Fibroblast of the aortic adventitia (primary cell): ENCODE measurements at regions not wholly inside any gene's neighbourhood (a gene's known extent, or its start where the extent isn't known, plus 50 kb on each side); places are given as distances from the start of the nearest gene placed in this dataset.

Source experiments
- DNase-seq: peaks from one replicate; pipeline ENCODE4 v3.0.0-alpha.2; 2010; ENCODE audit warnings: low read depth
- H3K4me3 ChIP-seq: 2 replicates; pipeline ENCODE4 v1.5.1; 2011; ENCODE audit warnings: low read depth, mild to moderate bottlenecking, control low read depth, low read length, moderate library complexity
- TF ChIP-seq, protein P1 (sequence below): IDR thresholded peaks from 2 replicates; pipeline ENCODE4 v1.5.1; 2011; ENCODE audit warnings: mild to moderate bottlenecking, low read length, control low read depth, inconsistent platforms; ENCODE audit not compliant: insufficient read depth

DNA sequence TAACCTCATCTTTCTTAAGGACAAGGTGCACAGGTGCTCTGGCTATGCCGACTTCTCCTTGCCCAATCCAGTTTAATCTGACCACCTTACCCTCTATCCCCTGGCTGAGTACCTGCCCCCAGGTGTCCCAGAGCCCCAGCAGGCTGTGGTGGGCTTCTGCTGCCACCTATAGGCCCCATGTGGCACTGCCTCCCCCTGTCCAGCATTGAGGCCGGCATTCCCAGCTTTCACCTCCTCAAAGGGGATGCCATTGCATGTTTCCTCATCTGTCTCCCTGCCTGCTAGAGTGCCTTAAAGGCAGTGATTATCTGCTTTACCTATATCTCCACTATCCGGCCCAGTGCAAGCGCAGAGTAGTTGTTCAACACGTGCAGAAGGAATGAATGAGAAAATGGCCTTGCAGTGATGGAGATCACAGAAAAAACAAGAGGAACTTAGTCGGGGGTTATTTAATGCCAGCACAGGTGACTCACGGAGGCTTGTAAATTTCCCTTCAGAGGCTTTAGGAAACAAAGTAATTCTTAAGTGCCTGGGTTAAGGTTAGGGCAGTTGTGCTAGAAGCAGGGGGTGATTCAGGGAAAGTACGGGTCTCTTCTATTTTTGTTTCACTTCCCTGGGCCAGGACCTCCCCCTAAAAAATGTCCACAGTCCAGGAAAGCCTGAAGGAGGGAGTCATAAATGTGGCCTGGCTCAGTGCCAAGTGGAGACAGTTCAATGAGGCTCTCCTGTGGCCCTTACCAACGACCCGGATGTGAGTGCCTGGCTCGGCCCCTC lies 131.8 kb upstream of the NGF start:
- TF ChIP-seq, protein P1, sequence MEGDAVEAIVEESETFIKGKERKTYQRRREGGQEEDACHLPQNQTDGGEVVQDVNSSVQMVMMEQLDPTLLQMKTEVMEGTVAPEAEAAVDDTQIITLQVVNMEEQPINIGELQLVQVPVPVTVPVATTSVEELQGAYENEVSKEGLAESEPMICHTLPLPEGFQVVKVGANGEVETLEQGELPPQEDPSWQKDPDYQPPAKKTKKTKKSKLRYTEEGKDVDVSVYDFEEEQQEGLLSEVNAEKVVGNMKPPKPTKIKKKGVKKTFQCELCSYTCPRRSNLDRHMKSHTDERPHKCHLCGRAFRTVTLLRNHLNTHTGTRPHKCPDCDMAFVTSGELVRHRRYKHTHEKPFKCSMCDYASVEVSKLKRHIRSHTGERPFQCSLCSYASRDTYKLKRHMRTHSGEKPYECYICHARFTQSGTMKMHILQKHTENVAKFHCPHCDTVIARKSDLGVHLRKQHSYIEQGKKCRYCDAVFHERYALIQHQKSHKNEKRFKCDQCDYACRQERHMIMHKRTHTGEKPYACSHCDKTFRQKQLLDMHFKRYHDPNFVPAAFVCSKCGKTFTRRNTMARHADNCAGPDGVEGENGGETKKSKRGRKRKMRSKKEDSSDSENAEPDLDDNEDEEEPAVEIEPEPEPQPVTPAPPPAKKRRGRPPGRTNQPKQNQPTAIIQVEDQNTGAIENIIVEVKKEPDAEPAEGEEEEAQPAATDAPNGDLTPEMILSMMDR = peak; percentile 99
- DNase-seq = peak; percentile 51

DNA sequence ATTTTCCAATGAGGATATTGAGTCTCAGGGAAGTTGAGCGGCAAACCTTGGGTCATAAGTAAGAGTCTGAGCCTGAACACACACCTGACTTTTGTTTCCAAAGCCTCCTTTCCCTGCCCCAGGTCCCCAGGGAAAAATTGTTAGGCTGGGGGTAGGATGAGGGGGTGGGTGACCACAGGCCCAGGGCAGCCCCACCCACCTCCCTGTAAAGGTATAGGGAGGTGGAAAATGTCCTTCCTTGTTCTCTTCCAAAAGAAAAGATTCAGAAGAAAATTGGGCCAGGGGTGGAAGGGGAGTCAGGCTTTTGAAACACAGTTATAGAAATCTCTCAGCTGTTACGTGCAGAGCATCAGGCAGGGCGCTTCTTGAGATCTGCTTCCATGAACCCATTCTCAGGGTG lies 129.7 kb upstream of the NGF start:
- TF ChIP-seq, protein P1 = no peak
- H3K4me3 ChIP-seq = no peak overlapping the region
- no peak for DNase-seq

More for the DNA sequence above, 131.8 kb upstream of the NGF start:
- no peak overlapping the region for H3K4me3 ChIP-seq

DNA sequence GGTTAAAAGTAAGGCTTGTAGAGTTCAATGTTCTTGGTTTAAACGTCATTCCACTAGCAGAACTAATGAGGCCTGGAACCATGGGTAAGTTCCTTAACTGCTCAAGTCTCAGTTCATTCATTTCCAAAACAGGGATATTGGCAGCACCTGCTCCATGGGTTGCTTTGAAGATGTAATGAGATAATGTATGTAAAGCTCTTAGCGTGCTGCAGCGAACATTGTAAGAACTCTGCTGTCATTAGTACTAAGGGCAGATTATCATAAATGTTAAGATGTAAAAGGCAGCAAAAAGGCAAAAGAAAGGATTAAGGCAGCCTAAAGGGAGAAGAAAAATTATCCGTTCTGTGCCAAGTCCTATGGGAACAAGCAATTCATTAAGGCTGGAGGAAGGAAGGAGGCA lies 129.1 kb upstream of the NGF start:
- H3K4me3 ChIP-seq = no peak overlapping the region
- DNase-seq = no peak

DNA sequence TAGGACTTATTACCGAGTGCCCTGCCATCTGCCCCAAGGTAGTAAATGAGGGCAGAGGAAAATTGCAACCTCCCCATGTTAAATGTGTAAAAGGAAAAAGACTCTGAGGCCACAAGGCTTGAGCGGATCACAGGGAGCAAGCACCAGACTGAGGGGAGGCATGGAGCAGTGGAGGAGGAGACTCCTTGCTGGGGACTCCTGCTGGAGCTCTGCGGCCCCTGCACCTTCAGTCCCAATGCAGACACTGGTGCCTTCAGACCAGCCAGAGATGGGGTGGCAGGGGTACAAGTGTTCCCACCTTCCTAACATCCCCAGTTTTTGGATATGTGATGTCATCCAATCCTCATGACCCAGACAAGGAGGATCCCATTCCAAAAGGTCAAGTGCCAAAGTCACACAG lies 128.4 kb upstream of the NGF start:
- DNase-seq = no peak
- TF ChIP-seq, protein P1 = peak; percentile 8
- H3K4me3 ChIP-seq = no peak overlapping the region

More for the DNA sequence above, 129.1 kb upstream of the NGF start:
- TF ChIP-seq, protein P1 = no peak

DNA sequence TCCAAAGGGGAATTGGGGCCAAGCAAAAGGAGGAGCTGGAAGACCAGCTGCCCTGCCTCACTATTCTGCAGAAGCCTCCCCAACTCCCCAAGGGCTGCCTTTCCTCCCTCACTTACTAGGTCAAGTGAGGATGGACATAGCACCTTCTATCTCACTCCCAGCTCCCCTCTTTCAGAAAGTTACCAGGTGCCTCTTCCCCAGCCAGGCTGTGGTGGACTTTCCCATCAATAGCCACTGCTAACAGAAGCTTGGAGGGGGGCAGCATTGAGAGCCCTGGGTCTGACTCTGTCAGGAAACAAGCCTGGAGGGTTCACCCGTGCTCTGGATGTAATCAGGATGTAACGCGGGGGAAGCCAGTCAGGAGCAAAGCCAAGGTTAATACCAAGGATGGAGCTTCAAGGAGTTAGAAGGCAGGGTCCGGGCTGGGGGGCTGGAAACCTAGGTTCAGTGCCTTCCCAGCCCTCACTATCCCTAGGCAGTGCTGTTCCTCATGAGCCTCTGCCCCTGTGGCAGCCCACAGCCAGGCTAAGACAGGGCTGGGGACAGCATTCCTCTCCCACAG lies 127.8 kb upstream of the NGF start:
- no peak for DNase-seq
- TF ChIP-seq, protein P1 = no peak
- H3K4me3 ChIP-seq = no peak overlapping the region

DNA sequence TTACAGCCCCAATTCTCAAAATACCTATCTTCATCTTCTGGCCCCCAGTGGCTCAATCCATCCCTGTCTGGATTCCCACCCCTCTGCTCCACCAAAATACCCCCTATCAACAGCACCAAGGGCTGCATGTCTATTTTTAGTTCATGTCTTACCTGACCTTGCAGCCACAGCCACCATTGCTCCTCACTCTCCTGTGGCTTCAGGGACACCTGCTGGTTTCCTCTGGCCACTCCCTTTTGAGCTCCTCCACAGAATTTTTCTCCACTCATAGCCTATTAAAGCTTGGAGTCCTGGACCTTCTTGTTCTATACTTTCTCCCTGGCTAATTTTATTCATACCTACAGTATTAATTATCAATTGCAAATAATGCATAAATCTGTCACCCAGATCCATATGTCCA lies 125.3 kb upstream of the NGF start:
- TF ChIP-seq, protein P1 = peak; percentile 20
- DNase-seq = no peak
- H3K4me3 ChIP-seq = no peak overlapping the region
